ENCODE measurements at regions not wholly inside any gene's neighbourhood (a gene's known extent, or its start where the extent isn't known, plus 50 kb on each side); places are given as distances from the start of the nearest gene placed in this dataset.

GRCh38 chr12:76240281-76240680 lies 107.9 kb downstream of the BBS10 start:
- no peaks in the 10 kb centered on the region for H3K9me3 ChIP-seq (ENCODE audit: low read length)
- no peak overlapping the region for H3K27ac ChIP-seq (ENCODE audit: low read depth, low read length, poor library complexity, severe bottlenecking)
- ChIA-PET CTCF (ENCODE audit: unreplicated experiment) (no interaction called here), POLR2A (no interaction called here)
- H3K4me2 ChIP-seq (ENCODE audit: low read length) = no peak overlapping the region
- no peaks in the 10 kb centered on the region for H4K20me1 ChIP-seq (ENCODE audit: insufficient read depth, low read length)
- TF ChIP-seq CTCF (conservative IDR thresholded peaks at IDR 0.05; ENCODE audit: low read length) (no peak), EZH2phosphoT487 (IDR thresholded peaks at IDR 0.05; ENCODE audit: borderline replicate concordance, low read depth, low read length) (no peak)
- no peaks in the 10 kb centered on the region for H3K79me2 ChIP-seq (ENCODE audit: insufficient read depth, low read depth, low read length)
- no peaks in the 10 kb centered on the region for H3K9me2 ChIP-seq (ENCODE audit: insufficient read depth, low read length)
- no peak for DNase-seq (ENCODE audit: low spot score)
- no peaks in the 10 kb centered on the region for H3K36me3 ChIP-seq (ENCODE audit: insufficient read depth, low read length)
- intact Hi-C loops (cut with micrococcal nuclease; ENCODE audit: unreplicated experiment) = no loop called here
- H3K4me1 ChIP-seq (ENCODE audit: insufficient read depth, low read length, poor library complexity, severe bottlenecking) = no peaks in the 10 kb centered on the region
- no TSS peak for BruUV-seq (replicated peaks)
- no peak overlapping the region for H2AFZ ChIP-seq (ENCODE audit: low read length)
- no peak overlapping the region for H3K4me3 ChIP-seq (ENCODE audit: low read depth, low read length, poor library complexity, severe bottlenecking)

GRCh38 chr12:76238688-76239087 lies 109.5 kb downstream of the BBS10 start:
- POLR2A ChIA-PET = interaction anchor here (0.9 to 1.0 kb wide), 2 partner anchors 30 to 49 kb away, joined by 3 read pairs; no protein-coding TSS in a partner anchor
- Histone ChIP-seq H3K4me3 (ENCODE audit: low read depth, low read length, poor library complexity, severe bottlenecking) (no peak overlapping the region), H4K20me1 (ENCODE audit: insufficient read depth, low read length) (no peaks in the 10 kb centered on the region), H3K79me2 (ENCODE audit: insufficient read depth, low read depth, low read length) (no peaks in the 10 kb centered on the region), H3K9me2 (ENCODE audit: insufficient read depth, low read length) (no peaks in the 10 kb centered on the region), H3K36me3 (ENCODE audit: insufficient read depth, low read length) (no peaks in the 10 kb centered on the region), H3K27ac (ENCODE audit: low read depth, low read length, poor library complexity, severe bottlenecking) (no peak overlapping the region), H2AFZ (ENCODE audit: low read length) (no peak overlapping the region), H3K4me1 (ENCODE audit: insufficient read depth, low read length, poor library complexity, severe bottlenecking) (no peaks in the 10 kb centered on the region), H3K4me2 (ENCODE audit: low read length) (no peak overlapping the region), H3K9me3 (ENCODE audit: low read length) (no peaks in the 10 kb centered on the region)
- TF ChIP-seq EZH2phosphoT487 (IDR thresholded peaks at IDR 0.05; ENCODE audit: borderline replicate concordance, low read depth, low read length) (no peak), CTCF (conservative IDR thresholded peaks at IDR 0.05; ENCODE audit: low read length) (no peak)
- DNase-seq (ENCODE audit: low spot score) = no peak
- CTCF ChIA-PET (ENCODE audit: unreplicated experiment) = no interaction called here
- intact Hi-C loops (cut with micrococcal nuclease; ENCODE audit: unreplicated experiment) = no loop called here
- no TSS peak for BruUV-seq (replicated peaks)

- H3K79me2 ChIP-seq (ENCODE audit: insufficient read depth, low read depth, low read length) = no peaks in the 10 kb centered on the region
- intact Hi-C loops (cut with micrococcal nuclease; ENCODE audit: unreplicated experiment) = no loop called here
- ChIA-PET POLR2A (no interaction called here), CTCF (ENCODE audit: unreplicated experiment) (no interaction called here)
- no peak for DNase-seq (ENCODE audit: low spot score)
- TF ChIP-seq EZH2phosphoT487 (IDR thresholded peaks at IDR 0.05; ENCODE audit: borderline replicate concordance, low read depth, low read length) (no peak), CTCF (conservative IDR thresholded peaks at IDR 0.05; ENCODE audit: low read length) (no peak)
- no peaks in the 10 kb centered on the region for H3K36me3 ChIP-seq (ENCODE audit: insufficient read depth, low read length)
- no peaks in the 10 kb centered on the region for H3K9me3 ChIP-seq (ENCODE audit: low read length)
- no peak overlapping the region for H3K4me3 ChIP-seq (ENCODE audit: low read depth, low read length, poor library complexity, severe bottlenecking)
- no peaks in the 10 kb centered on the region for H3K9me2 ChIP-seq (ENCODE audit: insufficient read depth, low read length)
- no TSS peak for BruUV-seq (replicated peaks)
- no peaks in the 10 kb centered on the region for H4K20me1 ChIP-seq (ENCODE audit: insufficient read depth, low read length)
- no peak overlapping the region for H3K4me2 ChIP-seq (ENCODE audit: low read length)
- no peaks in the 10 kb centered on the region for H3K4me1 ChIP-seq (ENCODE audit: insufficient read depth, low read length, poor library complexity, severe bottlenecking)
- no peak overlapping the region for H2AFZ ChIP-seq (ENCODE audit: low read length)
- no peak overlapping the region for H3K27ac ChIP-seq (ENCODE audit: low read depth, low read length, poor library complexity, severe bottlenecking)
Measured at GRCh38 chr12:76237086-76237701, 111.0 kb downstream of the BBS10 start.

Data from OCI-LY7 (cell line).